H1 (cell line): ENCODE measurements at regions not wholly inside any gene's neighbourhood (a gene's known extent, or its start where the extent isn't known, plus 50 kb on each side); places are given as distances from the start of the nearest gene placed in this dataset.

Source experiments
- CTCF ChIA-PET: fragments of 300-600 bp; sonication (Branson Sonifier 250); formaldehyde crosslinking; loops from one replicate; lab custom pipeline; 2021; ENCODE audit not compliant: partially characterized antibody; lab: Charles Lee
- POLR2A ChIA-PET: fragments of 300-600 bp; sonication (Branson Sonifier 250); formaldehyde crosslinking; loops from one replicate; lab custom pipeline; 2021; ENCODE audit warnings: inconsistent platforms; ENCODE audit not compliant: partially characterized antibody; lab: Charles Lee
- DNase-seq, 2 experiments: peaks; one replicate each; pipeline versions ENCODE4 v3.0.0 to v3.0.0-alpha.2; 2010 to 2022; ENCODE audit warnings: low spot score in 2 of 2, low read depth in 1 of 2, mixed read lengths in 1 of 2
- FAIRE-seq: peaks from 2 replicates; lab custom pipeline; 2011; peaks lifted over from hg19 to GRCh38; lab: Jason Lieb, UNC
- H2AFZ ChIP-seq: 2 replicates; pipeline ENCODE4 v1.8.1; 2012; ENCODE audit warnings: low read length, inconsistent platforms
- H2AK5ac ChIP-seq: 2 replicates; pipeline ENCODE4 v1.6.1; 2013; ENCODE audit warnings: low read depth, low read length
- H2BK120ac ChIP-seq: replicated peaks from 2 replicates; pipeline ENCODE3; 2013; ENCODE audit warnings: low read depth, low read length, inconsistent platforms
- H2BK12ac ChIP-seq: 2 replicates; pipeline ENCODE4 v1.6.1; 2013; ENCODE audit warnings: low read depth, low read length
- H2BK15ac ChIP-seq: 2 replicates; pipeline ENCODE4 v1.6.1; 2013; ENCODE audit warnings: low read length
- H2BK20ac ChIP-seq: 2 replicates; pipeline ENCODE4 v1.6.1; 2013; ENCODE audit warnings: low read length
- H2BK5ac ChIP-seq: 2 replicates; pipeline ENCODE4 v1.6.1; 2013; ENCODE audit warnings: low read depth, low read length
- H3K14ac ChIP-seq: 2 replicates; pipeline ENCODE4 v1.6.1; 2013; ENCODE audit warnings: inconsistent platforms; ENCODE audit not compliant: insufficient read length
- H3K18ac ChIP-seq: 2 replicates; pipeline ENCODE4 v1.6.1; 2013; ENCODE audit warnings: low read length; ENCODE audit errors: extremely low read depth
- H3K23ac ChIP-seq: 2 replicates; pipeline ENCODE4 v1.6.1; 2013; ENCODE audit warnings: inconsistent platforms; ENCODE audit not compliant: insufficient read length
- H3K23me2 ChIP-seq: 2 replicates; pipeline ENCODE4 v1.6.1; 2013; ENCODE audit warnings: low read depth, low read length
- H3K27ac ChIP-seq: 2 replicates; pipeline ENCODE4 v1.6.1; 2011; ENCODE audit warnings: low read depth, low read length, inconsistent platforms
- H3K27me3 ChIP-seq, 4 experiments: replicated peaks in 1 of 4; 1 replicate in 1 of 4; 2 replicates in 3 of 4; pipeline versions ENCODE4 v1.6.1 to v1.8.1; 2011 to 2013; ENCODE audit warnings: low read length in 3 of 4, mild to moderate bottlenecking in 3 of 4, inconsistent platforms in 2 of 4, mixed read lengths in 2 of 4, moderate library complexity in 1 of 4; ENCODE audit not compliant: control insufficient read depth in 3 of 4, insufficient read depth in 3 of 4; ENCODE audit errors: extremely low read depth in 1 of 4
- H3K36me3 ChIP-seq, 4 experiments: 2 replicates each; pipeline versions ENCODE4 v1.6.1 to v1.8.1; 2011 to 2013; ENCODE audit warnings: mild to moderate bottlenecking in 4 of 4, low read length in 3 of 4, moderate library complexity in 2 of 4, control low read depth in 1 of 4, inconsistent platforms in 1 of 4; ENCODE audit not compliant: insufficient read depth in 4 of 4, control insufficient read depth in 2 of 4
- H3K4ac ChIP-seq: replicated peaks from 2 replicates; pipeline ENCODE3; 2013; ENCODE audit warnings: low read length, low read depth, mixed read lengths, inconsistent platforms; ENCODE audit not compliant: insufficient read length
- H3K4me1 ChIP-seq, 4 experiments: replicated peaks in 1 of 4; 1 replicate in 1 of 4; 2 replicates in 3 of 4; pipeline versions ENCODE4 v1.6.1 to v1.8.1; 2011 to 2013; ENCODE audit warnings: low read length in 3 of 4, inconsistent platforms in 2 of 4, mixed read lengths in 1 of 4; ENCODE audit not compliant: insufficient read depth in 4 of 4, control insufficient read depth in 3 of 4
- H3K4me2 ChIP-seq, 2 experiments: 2 replicates each; pipeline versions ENCODE4 v1.6.1 to v1.8.1; 2011 to 2013; ENCODE audit warnings: low read depth in 2 of 2, low read length in 2 of 2, control low read depth in 1 of 2, inconsistent platforms in 1 of 2, mild to moderate bottlenecking in 1 of 2; ENCODE audit not compliant: insufficient read depth in 1 of 2
- H3K4me3 ChIP-seq, 4 experiments: fragments of 200-600, 300-600 bp in 1 of 4; sonication (generic), shearing (Covaris generic), sonication (Bioruptor Twin) in 1 of 4; 2 replicates each; pipeline versions ENCODE4 v1.5.1 to v1.8.1; 2011 to 2016; ENCODE audit warnings: low read length in 4 of 4, low read depth in 3 of 4, control low read depth in 2 of 4, inconsistent platforms in 2 of 4, mild to moderate bottlenecking in 2 of 4, mixed read lengths in 1 of 4, moderate library complexity in 1 of 4; ENCODE audit not compliant: insufficient read depth in 2 of 4; ENCODE audit errors: extremely low read depth in 1 of 4
- H3K56ac ChIP-seq: replicated peaks from 2 replicates; pipeline ENCODE3; 2013; ENCODE audit warnings: low read depth, mild to moderate bottlenecking, mixed read lengths, low read length, inconsistent platforms; ENCODE audit not compliant: insufficient read length
- H3K79me1 ChIP-seq: 2 replicates; pipeline ENCODE4 v1.6.1; 2013; ENCODE audit warnings: low read depth, low read length, control low read depth
- H3K79me2 ChIP-seq, 2 experiments: 2 replicates each; pipeline versions ENCODE4 v1.6.1 to v1.8.1; 2012 to 2013; ENCODE audit warnings: low read length in 2 of 2, mild to moderate bottlenecking in 2 of 2, inconsistent platforms in 1 of 2; ENCODE audit not compliant: insufficient read depth in 2 of 2, control insufficient read depth in 1 of 2
- H3K9ac ChIP-seq, 4 experiments: replicated peaks in 1 of 4; 1 replicate in 1 of 4; 2 replicates in 3 of 4; pipeline versions ENCODE4 v1.6.1 to v1.8.1; 2011 to 2013; ENCODE audit warnings: low read depth in 3 of 4, low read length in 3 of 4, control low read depth in 2 of 4, mild to moderate bottlenecking in 2 of 4, moderate library complexity in 2 of 4, inconsistent platforms in 1 of 4; ENCODE audit errors: extremely low read depth in 1 of 4
- H3K9me3 ChIP-seq, 2 experiments: 2 replicates each; pipeline versions ENCODE4 v1.6.1 to v1.8.1; 2012 to 2013; ENCODE audit warnings: mild to moderate bottlenecking in 2 of 2, moderate library complexity in 2 of 2, control low read depth in 1 of 2, inconsistent platforms in 1 of 2, low read depth in 1 of 2, low read length in 1 of 2, mixed read lengths in 1 of 2; ENCODE audit not compliant: insufficient read depth in 2 of 2
- H4K20me1 ChIP-seq, 2 experiments: replicated peaks in 1 of 2; 2 replicates each; pipeline versions ENCODE3 to v1.8.1; 2011 to 2013; ENCODE audit warnings: inconsistent platforms in 2 of 2, low read length in 2 of 2, mild to moderate bottlenecking in 1 of 2; ENCODE audit not compliant: insufficient read depth in 2 of 2, control insufficient read depth in 1 of 2
- H4K5ac ChIP-seq: 2 replicates; pipeline ENCODE4 v1.6.1; 2013; ENCODE audit warnings: low read length, low read depth, mixed read lengths, inconsistent platforms; ENCODE audit not compliant: insufficient read length
- H4K8ac ChIP-seq: 2 replicates; pipeline ENCODE4 v1.8.0; 2013; ENCODE audit warnings: mild to moderate bottlenecking, moderate library complexity, low read length, inconsistent platforms; ENCODE audit not compliant: insufficient read depth; ENCODE audit errors: extremely low read depth
- H4K91ac ChIP-seq: replicated peaks from 2 replicates; pipeline ENCODE3; 2013; ENCODE audit warnings: low read length, mixed read lengths, inconsistent platforms; ENCODE audit not compliant: insufficient read length
- ATF2 ChIP-seq: IDR thresholded peaks from 2 replicates; pipeline ENCODE4 v1.6.1; 2012; ENCODE audit warnings: low read length, inconsistent platforms
- CBX5 ChIP-seq: fragments of 300-800, 300-1000 bp; sonication (generic); IDR thresholded peaks from 2 replicates; pipeline ENCODE4 v1.7.1; 2016; ENCODE audit warnings: antibody characterized with exemption, low read length, low read depth
- CBX8 ChIP-seq: fragments of 300-800, 300-1000 bp; sonication (generic); IDR thresholded peaks from 2 replicates; pipeline ENCODE4 v1.7.1; 2016; ENCODE audit warnings: low read depth, low read length, borderline replicate concordance
- NRF1 ChIP-seq: IDR thresholded peaks from 2 replicates; pipeline ENCODE4 v1.6.1; 2011; ENCODE audit warnings: mild to moderate bottlenecking, low read depth, low read length, improper control_type of control experiment
- RNF2 ChIP-seq: fragments of 200-900, 300-1000 bp; sonication (generic); IDR thresholded peaks from 2 replicates; pipeline ENCODE4 v1.7.1; 2016; ENCODE audit warnings: borderline replicate concordance, low read depth, mild to moderate bottlenecking, antibody characterized with exemption, low read length; ENCODE audit not compliant: poor library complexity, severe bottlenecking; ENCODE audit errors: missing control alignments
- RXRA ChIP-seq: IDR thresholded peaks from 2 replicates; pipeline ENCODE4 v1.6.1; 2011; ENCODE audit warnings: low read depth, mild to moderate bottlenecking, low read length, moderate library complexity; ENCODE audit not compliant: insufficient read depth
- SP4 ChIP-seq: IDR thresholded peaks from 2 replicates; pipeline ENCODE4 v1.6.1; 2012; ENCODE audit warnings: low read length, inconsistent platforms

- Histone ChIP-seq H3K79me2 (no peaks in the 10 kb centered on the region), H3K4ac (no peak overlapping the region), H2BK120ac (no peak overlapping the region), H3K14ac (no peak overlapping the region), H3K9ac (no peak overlapping the region), H2BK5ac (no peak overlapping the region), H3K4me2 (no peak overlapping the region), H3K23me2 (no peaks in the 10 kb centered on the region), H3K36me3 (no peaks in the 10 kb centered on the region), H4K20me1 (no peaks in the 10 kb centered on the region), H2AFZ (no peak overlapping the region), H3K79me1 (no peaks in the 10 kb centered on the region), H2BK20ac (no peak overlapping the region), H4K91ac (no peak overlapping the region), H3K27ac (no peak overlapping the region), H2AK5ac (no peak overlapping the region), H3K18ac (no peak overlapping the region), H3K27me3 (no peaks in the 10 kb centered on the region), H2BK12ac (no peak overlapping the region), H2BK15ac (no peak overlapping the region), H4K5ac (no peak overlapping the region), H3K23ac (no peak overlapping the region), H3K4me3 (no peak overlapping the region), H3K9me3 (no peaks in the 10 kb centered on the region), H4K8ac (no peak overlapping the region), H3K4me1 (no peaks in the 10 kb centered on the region), H3K56ac (no peak overlapping the region)
- ChIA-PET POLR2A (no interaction called here), CTCF (interaction anchor here (0.6 kb wide), 1 partner anchor 16 kb away, joined by 3 read pairs; no protein-coding TSS in a partner anchor)
- no peak for FAIRE-seq
- TF ChIP-seq CBX5, result no peak
- TF ChIP-seq NRF1, result no peak
- no peak for TF ChIP-seq SP4
- no peak for TF ChIP-seq RNF2
- TF ChIP-seq ATF2, result no peak
- TF ChIP-seq CBX8, result no peak
- no peak for TF ChIP-seq RXRA
- DNase-seq, result no peak
Observed at GRCh38 chr5:67876371-67876770, 339.2 kb upstream of the PIK3R1 start.
